ENCODE measurements at regions not wholly inside any gene's neighbourhood (a gene's known extent, or its start where the extent isn't known, plus 50 kb on each side); places are given as distances from the start of the nearest gene placed in this dataset.
"Not testable (repeated sequence)": the region's sequence is repeated elsewhere in the genome, so short reads cannot be mapped to it uniquely, and the experiment has no call there.

GRCh38 chr10:15921423-15921945 lies 61.2 kb upstream of the MINDY3 start:
- CTCF ChIA-PET; SMC1A ChIA-PET (ENCODE audit: uncharacterized antibody, unreplicated experiment); POLR2A ChIA-PET; in situ Hi-C loops (cut with MboI); H2AFZ ChIP-seq (ENCODE audit: control insufficient read depth, low read depth, low read length); H3K27me3 ChIP-seq (replicated peaks in 1 of 2; ENCODE audit: control insufficient read depth in 2 of 2, insufficient read depth in 2 of 2, low read length in 1 of 2); H3K4me1 ChIP-seq (ENCODE audit: control insufficient read depth, insufficient read depth, low read length); FAIRE-seq; H3K4me3 ChIP-seq; H4K20me1 ChIP-seq (ENCODE audit: control insufficient read depth, insufficient read depth); H3K4me2 ChIP-seq (ENCODE audit: control insufficient read depth, insufficient read depth); ATAC-seq; intact Hi-C loops (cut with micrococcal nuclease; ENCODE audit: unreplicated experiment); H3K27ac ChIP-seq (ENCODE audit: control insufficient read depth, insufficient read depth); H3K9ac ChIP-seq (ENCODE audit: control insufficient read depth, insufficient read depth, low read length); DNase-seq (ENCODE audit: low read depth, low spot score); H3K9me3 ChIP-seq (replicated peaks; ENCODE audit: control insufficient read depth, insufficient read depth, low read length); H3K36me3 ChIP-seq (ENCODE audit: control insufficient read depth in 2 of 2, insufficient read depth in 2 of 2, low read length in 1 of 2); BruUV-seq (replicated peaks); H3K79me2 ChIP-seq (ENCODE audit: control insufficient read depth, insufficient read depth, low read length); RAD21 ChIA-PET (ENCODE audit: unreplicated experiment): not testable (repeated sequence)
- WGBS (ENCODE audit: insufficient coverage, insufficient replicate concordance, low lambda C conversion rate, missing lambda C conversion rate), result 85% methylated on average over 22 of the region's 28 CpGs

- POLR2A ChIA-PET, result no interaction called here
- intact Hi-C loops (cut with micrococcal nuclease; ENCODE audit: unreplicated experiment), result no loop called here
- FAIRE-seq (no peak), DNase-seq (ENCODE audit: low read depth, low spot score) (no peak), ATAC-seq (no peak)
- Histone ChIP-seq H3K9me3 (replicated peaks; ENCODE audit: control insufficient read depth, insufficient read depth, low read length) (no peaks in the 10 kb centered on the region), H3K27ac (ENCODE audit: control insufficient read depth, insufficient read depth) (no peak overlapping the region), H3K27me3 (replicated peaks in 1 of 2; ENCODE audit: control insufficient read depth in 2 of 2, insufficient read depth in 2 of 2, low read length in 1 of 2) (no peaks in the 10 kb centered on the region), H3K79me2 (ENCODE audit: control insufficient read depth, insufficient read depth, low read length) (no peaks in the 10 kb centered on the region), H3K4me3 (no peak overlapping the region), H3K9ac (ENCODE audit: control insufficient read depth, insufficient read depth, low read length) (no peak overlapping the region), H2AFZ (ENCODE audit: control insufficient read depth, low read depth, low read length) (no peak overlapping the region), H3K4me2 (ENCODE audit: control insufficient read depth, insufficient read depth) (no peak overlapping the region), H3K36me3 (ENCODE audit: control insufficient read depth in 2 of 2, insufficient read depth in 2 of 2, low read length in 1 of 2) (no peaks in the 10 kb centered on the region), H3K4me1 (ENCODE audit: control insufficient read depth, insufficient read depth, low read length) (no peaks in the 10 kb centered on the region), H4K20me1 (ENCODE audit: control insufficient read depth, insufficient read depth) (no peaks in the 10 kb centered on the region)
- no TSS peak for BruUV-seq (replicated peaks)
- CTCF ChIA-PET, result interaction anchor here (2.2 kb wide), 1 partner anchor 29 kb away, joined by 5 read pairs; no protein-coding TSS in a partner anchor
- RAD21 ChIA-PET (ENCODE audit: unreplicated experiment), result no interaction called here
- in situ Hi-C loops (cut with MboI), result no loop called here
- SMC1A ChIA-PET (ENCODE audit: uncharacterized antibody, unreplicated experiment), result no interaction called here
- 53% methylated on average over 5 of the region's 5 CpGs for WGBS (ENCODE audit: insufficient coverage, insufficient replicate concordance, low lambda C conversion rate, missing lambda C conversion rate)
- TF ChIP-seq MYC (IDR thresholded peaks at IDR 0.05; ENCODE audit: insufficient read depth, insufficient read length, insufficient replicate concordance, low read length, severe bottlenecking), result no peak
- no peak for TF ChIP-seq USF2 (IDR thresholded peaks at IDR 0.05; ENCODE audit: borderline replicate concordance, low read depth, low read length)
- no peak for TF ChIP-seq FOS (IDR thresholded peaks at IDR 0.05; ENCODE audit: borderline replicate concordance, extremely low read depth, insufficient read length)
- TF ChIP-seq FOXM1 (IDR thresholded peaks at IDR 0.05; ENCODE audit: low read depth, low read length), result no peak
- no peak for TF ChIP-seq KAT2A (conservative IDR thresholded peaks at IDR 0.05; ENCODE audit: control insufficient read depth, low read depth, low read length)
- TF ChIP-seq NFXL1 (IDR thresholded peaks at IDR 0.05; ENCODE audit: borderline replicate concordance), result no peak
- TF ChIP-seq TARDBP (IDR thresholded peaks at IDR 0.05; ENCODE audit: borderline replicate concordance), result no peak
- TF ChIP-seq IRF3 (IDR thresholded peaks at IDR 0.05), result no peak
- TF ChIP-seq SIN3A (IDR thresholded peaks at IDR 0.05; ENCODE audit: low read depth, low read length), result no peak
- TF ChIP-seq RBBP5 (conservative IDR thresholded peaks at IDR 0.05), result no peak
- TF ChIP-seq ZZZ3 (IDR thresholded peaks at IDR 0.05; ENCODE audit: control insufficient read depth, insufficient read length, low read depth), result no peak
- TF ChIP-seq EP300 (IDR thresholded peaks at IDR 0.05; ENCODE audit: borderline replicate concordance in 1 of 2, control insufficient read depth in 1 of 2, low read depth in 2 of 2, low read length in 2 of 2), result no peak
- no peak for TF ChIP-seq POU2F2 (IDR thresholded peaks at IDR 0.05; ENCODE audit: borderline replicate concordance, low read depth, low read length)
- no peak for TF ChIP-seq NR2C1 (IDR thresholded peaks at IDR 0.05)
- no peak for TF ChIP-seq HSF1 (IDR thresholded peaks at IDR 0.05; ENCODE audit: low read depth, low read length)
These were observed 71.1 kb upstream of the MINDY3 start for GRCh38 chr10:15931376-15931775.

Data from GM12878 (cell line).